ENCODE measurements at regions not wholly inside any gene's neighbourhood (a gene's known extent, or its start where the extent isn't known, plus 50 kb on each side); places are given as distances from the start of the nearest gene placed in this dataset.

- Histone ChIP-seq H3K4me1 (ENCODE audit: insufficient read depth, insufficient read length) (no peaks in the 10 kb centered on the region), H3K27me3 (ENCODE audit: insufficient read depth, insufficient read length) (no peaks in the 10 kb centered on the region), H3K9ac (ENCODE audit: insufficient read length, low read depth) (no peak overlapping the region), H3K36me3 (ENCODE audit: insufficient read depth, insufficient read length, low read length) (no peaks in the 10 kb centered on the region), H3K9me3 (ENCODE audit: insufficient read depth, low read length) (no peaks in the 10 kb centered on the region), H3K4me3 (ENCODE audit: insufficient read length, low read depth) (no peak overlapping the region)
- TF ChIP-seq ZNF274 (IDR thresholded peaks at IDR 0.05; ENCODE audit: low read depth, low read length) (no peak), SUZ12 (IDR thresholded peaks at IDR 0.05; ENCODE audit: extremely low read depth, insufficient read depth, insufficient read length) (no peak), YY1 (IDR thresholded peaks at IDR 0.05; ENCODE audit: insufficient read depth, insufficient read length) (no peak)
- no peak for DNase-seq (ENCODE audit: low read depth, low spot score)
Measured at GRCh38 chr10:105981679-105982078, 1182.8 kb downstream of the SORCS1 start.

GRCh38 chr10:105974803-105975456 lies 1189.6 kb downstream of the SORCS1 start:
- DNase-seq (ENCODE audit: low read depth, low spot score): peak; percentile 1
- no peak for TF ChIP-seq YY1 (IDR thresholded peaks at IDR 0.05; ENCODE audit: insufficient read depth, insufficient read length)
- no peak overlapping the region for H3K4me3 ChIP-seq (ENCODE audit: insufficient read length, low read depth)
- no peak overlapping the region for H3K9ac ChIP-seq (ENCODE audit: insufficient read length, low read depth)
- H3K4me1 ChIP-seq (ENCODE audit: insufficient read depth, insufficient read length): no peaks in the 10 kb centered on the region
- H3K36me3 ChIP-seq (ENCODE audit: insufficient read depth, insufficient read length, low read length): no peaks in the 10 kb centered on the region
- no peaks in the 10 kb centered on the region for H3K27me3 ChIP-seq (ENCODE audit: insufficient read depth, insufficient read length)
- H3K9me3 ChIP-seq (ENCODE audit: insufficient read depth, low read length): no peaks in the 10 kb centered on the region

GRCh38 chr10:105973902-105974301 lies 1190.6 kb downstream of the SORCS1 start:
- Histone ChIP-seq H3K4me3 (ENCODE audit: insufficient read length, low read depth) (no peak overlapping the region), H3K4me1 (ENCODE audit: insufficient read depth, insufficient read length) (no peaks in the 10 kb centered on the region), H3K9me3 (ENCODE audit: insufficient read depth, low read length) (no peaks in the 10 kb centered on the region), H3K27me3 (ENCODE audit: insufficient read depth, insufficient read length) (no peaks in the 10 kb centered on the region), H3K9ac (ENCODE audit: insufficient read length, low read depth) (no peak overlapping the region), H3K36me3 (ENCODE audit: insufficient read depth, insufficient read length, low read length) (no peaks in the 10 kb centered on the region)
- no peak for DNase-seq (ENCODE audit: low read depth, low spot score)
- TF ChIP-seq ZNF274 (IDR thresholded peaks at IDR 0.05; ENCODE audit: low read depth, low read length): no peak
- TF ChIP-seq SUZ12 (IDR thresholded peaks at IDR 0.05; ENCODE audit: extremely low read depth, insufficient read depth, insufficient read length): no peak
- TF ChIP-seq YY1 (IDR thresholded peaks at IDR 0.05; ENCODE audit: insufficient read depth, insufficient read length): no peak

GRCh38 chr10:105973360-105973759 lies 1191.1 kb downstream of the SORCS1 start:
- TF ChIP-seq SUZ12 (IDR thresholded peaks at IDR 0.05; ENCODE audit: extremely low read depth, insufficient read depth, insufficient read length) (no peak), ZNF274 (IDR thresholded peaks at IDR 0.05; ENCODE audit: low read depth, low read length) (no peak), YY1 (IDR thresholded peaks at IDR 0.05; ENCODE audit: insufficient read depth, insufficient read length) (no peak)
- DNase-seq (ENCODE audit: low read depth, low spot score): no peak
- H3K4me3 ChIP-seq (ENCODE audit: insufficient read length, low read depth): no peak overlapping the region
- H3K9me3 ChIP-seq (ENCODE audit: insufficient read depth, low read length): no peaks in the 10 kb centered on the region
- no peak overlapping the region for H3K9ac ChIP-seq (ENCODE audit: insufficient read length, low read depth)
- H3K36me3 ChIP-seq (ENCODE audit: insufficient read depth, insufficient read length, low read length): no peaks in the 10 kb centered on the region
- no peaks in the 10 kb centered on the region for H3K4me1 ChIP-seq (ENCODE audit: insufficient read depth, insufficient read length)
- H3K27me3 ChIP-seq (ENCODE audit: insufficient read depth, insufficient read length): no peaks in the 10 kb centered on the region

- H3K27me3 ChIP-seq (ENCODE audit: insufficient read depth, insufficient read length): no peaks in the 10 kb centered on the region
- no peaks in the 10 kb centered on the region for H3K9me3 ChIP-seq (ENCODE audit: insufficient read depth, low read length)
- H3K4me3 ChIP-seq (ENCODE audit: insufficient read length, low read depth): no peak overlapping the region
- no peak for DNase-seq (ENCODE audit: low read depth, low spot score)
- H3K4me1 ChIP-seq (ENCODE audit: insufficient read depth, insufficient read length): no peaks in the 10 kb centered on the region
- TF ChIP-seq SUZ12 (IDR thresholded peaks at IDR 0.05; ENCODE audit: extremely low read depth, insufficient read depth, insufficient read length): no peak
- TF ChIP-seq ZNF274 (IDR thresholded peaks at IDR 0.05; ENCODE audit: low read depth, low read length): no peak
- no peak for TF ChIP-seq YY1 (IDR thresholded peaks at IDR 0.05; ENCODE audit: insufficient read depth, insufficient read length)
- no peaks in the 10 kb centered on the region for H3K36me3 ChIP-seq (ENCODE audit: insufficient read depth, insufficient read length, low read length)
- no peak overlapping the region for H3K9ac ChIP-seq (ENCODE audit: insufficient read length, low read depth)
Measured at GRCh38 chr10:105971460-105971859, 1193.0 kb downstream of the SORCS1 start.

- Histone ChIP-seq H3K4me1 (ENCODE audit: insufficient read depth, insufficient read length) (no peaks in the 10 kb centered on the region), H3K9ac (ENCODE audit: insufficient read length, low read depth) (no peak overlapping the region), H3K36me3 (ENCODE audit: insufficient read depth, insufficient read length, low read length) (no peaks in the 10 kb centered on the region), H3K27me3 (ENCODE audit: insufficient read depth, insufficient read length) (no peaks in the 10 kb centered on the region), H3K4me3 (ENCODE audit: insufficient read length, low read depth) (no peak overlapping the region), H3K9me3 (ENCODE audit: insufficient read depth, low read length) (no peaks in the 10 kb centered on the region)
- DNase-seq (ENCODE audit: low read depth, low spot score): no peak
- no peak for TF ChIP-seq YY1 (IDR thresholded peaks at IDR 0.05; ENCODE audit: insufficient read depth, insufficient read length)
- no peak for TF ChIP-seq SUZ12 (IDR thresholded peaks at IDR 0.05; ENCODE audit: extremely low read depth, insufficient read depth, insufficient read length)
- TF ChIP-seq ZNF274 (IDR thresholded peaks at IDR 0.05; ENCODE audit: low read depth, low read length): no peak
Measured at GRCh38 chr10:105969884-105970377, 1194.6 kb downstream of the SORCS1 start.

GRCh38 chr10:105968666-105969065 lies 1195.8 kb downstream of the SORCS1 start:
- H3K9me3 ChIP-seq (ENCODE audit: insufficient read depth, low read length): no peaks in the 10 kb centered on the region
- no peaks in the 10 kb centered on the region for H3K27me3 ChIP-seq (ENCODE audit: insufficient read depth, insufficient read length)
- no peak for DNase-seq (ENCODE audit: low read depth, low spot score)
- no peak overlapping the region for H3K9ac ChIP-seq (ENCODE audit: insufficient read length, low read depth)
- H3K4me1 ChIP-seq (ENCODE audit: insufficient read depth, insufficient read length): no peaks in the 10 kb centered on the region
- no peak overlapping the region for H3K4me3 ChIP-seq (ENCODE audit: insufficient read length, low read depth)
- no peak for TF ChIP-seq YY1 (IDR thresholded peaks at IDR 0.05; ENCODE audit: insufficient read depth, insufficient read length)
- no peaks in the 10 kb centered on the region for H3K36me3 ChIP-seq (ENCODE audit: insufficient read depth, insufficient read length, low read length)

Data from NT2/D1 (cell line).